ENCODE measurements at regions not wholly inside any gene's neighbourhood (a gene's known extent, or its start where the extent isn't known, plus 50 kb on each side); places are given as distances from the start of the nearest gene placed in this dataset.

DNA sequence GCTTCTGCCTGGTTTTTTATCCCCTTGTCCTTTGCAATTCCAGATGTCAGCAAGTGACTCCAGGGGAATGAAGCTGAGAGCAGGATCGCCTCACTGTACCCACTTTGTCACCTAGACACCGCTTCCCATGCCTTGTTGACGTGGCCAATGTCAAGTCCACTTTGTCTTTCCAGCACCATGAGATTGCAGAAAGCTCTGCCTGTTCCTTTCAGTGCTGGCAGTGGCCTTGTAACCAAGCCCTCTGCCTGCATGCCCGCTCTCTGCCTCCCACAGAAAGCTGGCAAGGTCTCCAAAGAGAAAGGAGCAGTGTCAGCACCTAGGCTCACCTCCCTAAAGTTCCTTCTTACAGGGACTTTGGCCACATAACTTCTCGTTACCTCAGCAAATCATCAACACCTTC, 282.2 kb upstream of the ST6GAL2 start:
- H3K36me3 Mint-ChIP-seq (ENCODE audit: insufficient read depth, unreplicated experiment) = no peaks in the 10 kb centered on the region
- intact Hi-C loops (cut with micrococcal nuclease; ENCODE audit: unreplicated experiment) = no loop called here
- CTCF ChIA-PET = no interaction called here
- H3K4me3 Mint-ChIP-seq (ENCODE audit: low read depth, unreplicated experiment) = no peak overlapping the region
- no peak overlapping the region for H3K27ac Mint-ChIP-seq (ENCODE audit: unreplicated experiment)
- no TSS peak for BruUV-seq (replicated peaks)
- TF ChIP-seq, protein P1, sequence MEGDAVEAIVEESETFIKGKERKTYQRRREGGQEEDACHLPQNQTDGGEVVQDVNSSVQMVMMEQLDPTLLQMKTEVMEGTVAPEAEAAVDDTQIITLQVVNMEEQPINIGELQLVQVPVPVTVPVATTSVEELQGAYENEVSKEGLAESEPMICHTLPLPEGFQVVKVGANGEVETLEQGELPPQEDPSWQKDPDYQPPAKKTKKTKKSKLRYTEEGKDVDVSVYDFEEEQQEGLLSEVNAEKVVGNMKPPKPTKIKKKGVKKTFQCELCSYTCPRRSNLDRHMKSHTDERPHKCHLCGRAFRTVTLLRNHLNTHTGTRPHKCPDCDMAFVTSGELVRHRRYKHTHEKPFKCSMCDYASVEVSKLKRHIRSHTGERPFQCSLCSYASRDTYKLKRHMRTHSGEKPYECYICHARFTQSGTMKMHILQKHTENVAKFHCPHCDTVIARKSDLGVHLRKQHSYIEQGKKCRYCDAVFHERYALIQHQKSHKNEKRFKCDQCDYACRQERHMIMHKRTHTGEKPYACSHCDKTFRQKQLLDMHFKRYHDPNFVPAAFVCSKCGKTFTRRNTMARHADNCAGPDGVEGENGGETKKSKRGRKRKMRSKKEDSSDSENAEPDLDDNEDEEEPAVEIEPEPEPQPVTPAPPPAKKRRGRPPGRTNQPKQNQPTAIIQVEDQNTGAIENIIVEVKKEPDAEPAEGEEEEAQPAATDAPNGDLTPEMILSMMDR (IDR thresholded peaks at IDR 0.05; ENCODE audit: unreplicated experiment) = no peak
- H3K27me3 Mint-ChIP-seq (ENCODE audit: unreplicated experiment) = no peaks in the 10 kb centered on the region
- H3K4me1 Mint-ChIP-seq (ENCODE audit: low read depth, unreplicated experiment) = no peaks in the 10 kb centered on the region
- peaks cover 14% of the 10 kb centered on the region for H3K9me3 Mint-ChIP-seq (ENCODE audit: low read depth, unreplicated experiment)
- no peak for DNase-seq

DNA sequence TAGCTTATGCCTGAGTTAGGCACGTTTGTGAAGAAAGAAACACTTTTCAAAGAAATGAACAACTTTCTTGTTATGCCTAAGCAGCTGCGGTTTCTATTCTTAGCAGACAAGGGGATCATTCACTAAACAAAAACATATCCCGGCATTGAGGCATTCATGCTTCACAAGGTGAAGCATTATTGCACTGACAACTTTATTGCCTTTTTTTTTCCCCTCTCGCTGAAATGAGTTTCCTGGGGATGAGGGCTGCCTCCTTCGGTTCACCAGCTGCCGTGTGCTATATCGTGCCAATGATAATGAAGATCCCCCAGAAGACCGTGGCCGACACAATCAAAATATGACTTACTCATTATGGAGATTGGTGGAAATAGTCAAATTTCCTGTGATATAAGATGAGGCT, 288.2 kb upstream of the ST6GAL2 start:
- peaks cover 4% of the 10 kb centered on the region for H3K9me3 Mint-ChIP-seq (ENCODE audit: low read depth, unreplicated experiment)
- H3K27ac Mint-ChIP-seq (ENCODE audit: unreplicated experiment) = no peak overlapping the region
- no peak for DNase-seq
- CTCF ChIA-PET = no interaction called here
- H3K27me3 Mint-ChIP-seq (ENCODE audit: unreplicated experiment) = no peaks in the 10 kb centered on the region
- TF ChIP-seq, protein P1 (IDR thresholded peaks at IDR 0.05; ENCODE audit: unreplicated experiment) = no peak
- H3K36me3 Mint-ChIP-seq (ENCODE audit: insufficient read depth, unreplicated experiment) = no peaks in the 10 kb centered on the region
- no peak overlapping the region for H3K4me3 Mint-ChIP-seq (ENCODE audit: low read depth, unreplicated experiment)
- no peaks in the 10 kb centered on the region for H3K4me1 Mint-ChIP-seq (ENCODE audit: low read depth, unreplicated experiment)
- BruUV-seq (replicated peaks) = no TSS peak
- intact Hi-C loops (cut with micrococcal nuclease; ENCODE audit: unreplicated experiment) = no loop called here

DNA sequence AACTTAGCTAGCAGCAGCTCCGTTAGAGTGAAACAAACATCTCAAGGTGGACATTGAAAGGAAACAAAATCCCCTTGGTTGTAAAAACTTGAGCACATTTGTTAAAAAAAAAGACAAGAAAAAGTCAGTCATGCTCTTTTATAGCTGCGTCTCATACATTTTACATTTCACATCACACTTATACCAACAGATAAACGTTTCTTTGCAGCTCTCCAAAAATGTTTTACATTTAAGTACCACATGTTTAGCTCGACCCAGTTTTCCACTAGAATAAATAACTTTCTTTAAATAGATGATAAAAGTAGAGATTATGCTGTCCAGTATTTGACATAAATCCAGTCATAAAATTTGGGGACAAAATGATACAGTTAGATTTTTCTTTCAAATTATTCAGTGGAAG, 297.0 kb upstream of the ST6GAL2 start:
- no peak overlapping the region for H3K4me3 Mint-ChIP-seq (ENCODE audit: low read depth, unreplicated experiment)
- CTCF ChIA-PET = no interaction called here
- TF ChIP-seq, protein P1 (IDR thresholded peaks at IDR 0.05; ENCODE audit: unreplicated experiment) = no peak
- intact Hi-C loops (cut with micrococcal nuclease; ENCODE audit: unreplicated experiment) = no loop called here
- DNase-seq = no peak
- BruUV-seq (replicated peaks) = no TSS peak
- H3K36me3 Mint-ChIP-seq (ENCODE audit: insufficient read depth, unreplicated experiment) = no peaks in the 10 kb centered on the region
- no peaks in the 10 kb centered on the region for H3K4me1 Mint-ChIP-seq (ENCODE audit: low read depth, unreplicated experiment)
- peaks cover 8% of the 10 kb centered on the region for H3K9me3 Mint-ChIP-seq (ENCODE audit: low read depth, unreplicated experiment)
- H3K27ac Mint-ChIP-seq (ENCODE audit: unreplicated experiment) = no peak overlapping the region
- H3K27me3 Mint-ChIP-seq (ENCODE audit: unreplicated experiment) = no peaks in the 10 kb centered on the region

DNA sequence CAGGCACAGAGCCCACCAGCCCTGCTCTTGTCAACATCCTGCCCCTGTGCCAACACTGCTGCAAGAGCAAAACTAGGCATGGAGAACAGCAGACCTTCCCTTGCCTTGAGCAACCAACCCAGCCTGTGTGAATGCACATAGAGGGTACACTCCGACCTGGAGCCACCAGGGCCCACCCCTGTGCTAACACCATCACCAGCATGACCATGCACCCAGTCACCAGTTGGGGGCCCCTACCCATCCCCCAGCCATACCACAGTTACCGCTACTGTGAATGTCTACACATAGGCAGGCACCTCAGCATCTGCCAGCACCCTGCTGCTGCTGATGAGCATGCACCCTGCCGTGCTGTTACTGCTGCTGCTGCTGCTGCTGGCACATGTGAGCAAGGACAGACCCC, 301.9 kb upstream of the ST6GAL2 start:
- Mint-ChIP-seq H3K4me1 (ENCODE audit: low read depth, unreplicated experiment) (no peaks in the 10 kb centered on the region), H3K9me3 (ENCODE audit: low read depth, unreplicated experiment) (peaks cover 16% of the 10 kb centered on the region), H3K36me3 (ENCODE audit: insufficient read depth, unreplicated experiment) (no peaks in the 10 kb centered on the region), H3K4me3 (ENCODE audit: low read depth, unreplicated experiment) (no peak overlapping the region), H3K27me3 (ENCODE audit: unreplicated experiment) (no peaks in the 10 kb centered on the region), H3K27ac (ENCODE audit: unreplicated experiment) (no peak overlapping the region)
- DNase-seq = no peak
- no TSS peak for BruUV-seq (replicated peaks)
- intact Hi-C loops (cut with micrococcal nuclease; ENCODE audit: unreplicated experiment) = no loop called here
- CTCF ChIA-PET = no interaction called here
- TF ChIP-seq, protein P1 (IDR thresholded peaks at IDR 0.05; ENCODE audit: unreplicated experiment) = no peak

DNA sequence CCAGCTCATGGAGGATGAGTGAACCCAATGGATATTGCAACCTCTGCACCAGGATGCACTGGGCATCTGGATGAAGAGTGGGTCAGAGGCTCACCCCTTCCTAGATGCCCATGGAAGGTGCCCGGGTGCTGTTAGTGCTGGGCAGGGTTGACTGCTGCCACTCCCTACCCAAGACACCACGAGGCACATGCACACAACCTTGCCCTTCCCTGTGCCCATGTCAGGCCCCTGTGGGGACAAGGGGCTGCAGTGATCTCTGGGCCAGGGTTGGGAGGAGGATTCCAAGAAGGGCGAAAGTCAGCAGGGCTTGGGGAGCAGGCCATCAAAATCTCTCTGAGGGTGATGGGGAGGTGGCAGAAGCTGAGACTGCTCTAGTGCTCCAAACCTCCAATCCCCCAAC, 309.7 kb upstream of the ST6GAL2 start:
- TF ChIP-seq, protein P1 (IDR thresholded peaks at IDR 0.05; ENCODE audit: unreplicated experiment) = no peak
- no peaks in the 10 kb centered on the region for H3K27me3 Mint-ChIP-seq (ENCODE audit: unreplicated experiment)
- no peaks in the 10 kb centered on the region for H3K36me3 Mint-ChIP-seq (ENCODE audit: insufficient read depth, unreplicated experiment)
- H3K4me3 Mint-ChIP-seq (ENCODE audit: low read depth, unreplicated experiment) = no peak overlapping the region
- H3K27ac Mint-ChIP-seq (ENCODE audit: unreplicated experiment) = no peak overlapping the region
- CTCF ChIA-PET = no interaction called here
- no peaks in the 10 kb centered on the region for H3K4me1 Mint-ChIP-seq (ENCODE audit: low read depth, unreplicated experiment)
- DNase-seq = no peak
- H3K9me3 Mint-ChIP-seq (ENCODE audit: low read depth, unreplicated experiment) = no peaks in the 10 kb centered on the region
- no TSS peak for BruUV-seq (replicated peaks)
- intact Hi-C loops (cut with micrococcal nuclease; ENCODE audit: unreplicated experiment) = no loop called here
